A673 (cell line): ENCODE measurements at regions not wholly inside any gene's neighbourhood (a gene's known extent, or its start where the extent isn't known, plus 50 kb on each side); places are given as distances from the start of the nearest gene placed in this dataset.

ENCODE experiments used
- EZH2 ChIP-seq: fragments of 200-600 bp; sonication (generic); IDR thresholded peaks from 2 replicates; pipeline ENCODE4 v1.6.1; 2017; ENCODE audit warnings: borderline replicate concordance, low read depth, mild to moderate bottlenecking, mixed read lengths, antibody characterized with exemption, low read length; ENCODE audit not compliant: poor library complexity, severe bottlenecking
- TF ChIP-seq, protein P1 (sequence below): fragments of 300-800, 200-600 bp; sonication (generic); conservative IDR thresholded peaks from 2 replicates; pipeline ENCODE4 v1.5.1; 2017; ENCODE audit warnings: low read depth, mild to moderate bottlenecking, antibody characterized with exemption, low read length, moderate library complexity, mixed read lengths

DNA sequence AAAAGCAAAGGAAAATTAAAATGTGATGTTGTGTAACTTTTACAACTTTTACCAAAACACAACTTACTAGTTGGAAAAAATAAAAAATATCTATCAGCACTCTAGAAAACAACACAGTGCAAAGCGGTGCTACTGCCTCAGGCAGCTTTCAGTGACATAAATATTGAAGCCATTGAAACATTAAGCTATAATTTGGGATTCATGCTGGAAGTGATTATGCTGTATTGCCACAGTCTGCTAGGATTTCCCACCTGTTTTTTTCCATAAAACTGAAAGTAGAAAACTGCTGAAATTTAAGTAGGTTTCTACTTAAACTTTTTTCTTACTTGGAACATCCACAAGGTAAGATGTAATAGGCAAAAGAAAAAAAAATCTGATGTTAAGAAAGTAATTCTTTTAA lies 674.4 kb downstream of the KCNT2 start:
- TF ChIP-seq, protein P1, sequence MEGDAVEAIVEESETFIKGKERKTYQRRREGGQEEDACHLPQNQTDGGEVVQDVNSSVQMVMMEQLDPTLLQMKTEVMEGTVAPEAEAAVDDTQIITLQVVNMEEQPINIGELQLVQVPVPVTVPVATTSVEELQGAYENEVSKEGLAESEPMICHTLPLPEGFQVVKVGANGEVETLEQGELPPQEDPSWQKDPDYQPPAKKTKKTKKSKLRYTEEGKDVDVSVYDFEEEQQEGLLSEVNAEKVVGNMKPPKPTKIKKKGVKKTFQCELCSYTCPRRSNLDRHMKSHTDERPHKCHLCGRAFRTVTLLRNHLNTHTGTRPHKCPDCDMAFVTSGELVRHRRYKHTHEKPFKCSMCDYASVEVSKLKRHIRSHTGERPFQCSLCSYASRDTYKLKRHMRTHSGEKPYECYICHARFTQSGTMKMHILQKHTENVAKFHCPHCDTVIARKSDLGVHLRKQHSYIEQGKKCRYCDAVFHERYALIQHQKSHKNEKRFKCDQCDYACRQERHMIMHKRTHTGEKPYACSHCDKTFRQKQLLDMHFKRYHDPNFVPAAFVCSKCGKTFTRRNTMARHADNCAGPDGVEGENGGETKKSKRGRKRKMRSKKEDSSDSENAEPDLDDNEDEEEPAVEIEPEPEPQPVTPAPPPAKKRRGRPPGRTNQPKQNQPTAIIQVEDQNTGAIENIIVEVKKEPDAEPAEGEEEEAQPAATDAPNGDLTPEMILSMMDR = no peak
- no peak for TF ChIP-seq EZH2
